ENCODE measurements at regions not wholly inside any gene's neighbourhood (a gene's known extent, or its start where the extent isn't known, plus 50 kb on each side); places are given as distances from the start of the nearest gene placed in this dataset.

GRCh38 chr5:155532621-155533311 lies 519.2 kb downstream of the KIF4B start:
- ChIA-PET POLR2A (no interaction called here), CTCF (no interaction called here)
- no peak for ATAC-seq
- Mint-ChIP-seq H3K4me1 (ENCODE audit: low read depth) (no peaks in the 10 kb centered on the region), H3K9me3 (no peaks in the 10 kb centered on the region), H3K27me3 (peaks cover 5% of the 10 kb centered on the region), H3K27ac (no peak overlapping the region), H3K36me3 (ENCODE audit: low read depth) (no peaks in the 10 kb centered on the region), H3K4me3 (no peak overlapping the region)
- intact Hi-C loops (cut with micrococcal nuclease), result no loop called here
- no peak for DNase-seq
- no peak for TF ChIP-seq CTCF (IDR thresholded peaks at IDR 0.05)

GRCh38 chr5:155540000-155540595 lies 526.5 kb downstream of the KIF4B start:
- H3K36me3 Mint-ChIP-seq (ENCODE audit: low read depth), result no peaks in the 10 kb centered on the region
- DNase-seq (no peak), ATAC-seq (no peak)
- intact Hi-C loops (cut with micrococcal nuclease), result no loop called here
- H3K4me3 Mint-ChIP-seq, result no peak overlapping the region
- no peaks in the 10 kb centered on the region for H3K9me3 Mint-ChIP-seq
- H3K4me1 Mint-ChIP-seq (ENCODE audit: low read depth), result no peaks in the 10 kb centered on the region
- CTCF ChIA-PET, result interaction anchor here (1.4 kb wide), 1 partner anchor 10 kb away, joined by 3 read pairs; no protein-coding TSS in a partner anchor
- H3K27me3 Mint-ChIP-seq, result peaks cover 3% of the 10 kb centered on the region
- POLR2A ChIA-PET, result no interaction called here
- no peak for TF ChIP-seq CTCF (IDR thresholded peaks at IDR 0.05)
- H3K27ac Mint-ChIP-seq, result no peak overlapping the region

GRCh38 chr5:155546075-155546474 lies 532.5 kb downstream of the KIF4B start:
- Mint-ChIP-seq H3K27ac (no peak overlapping the region), H3K4me3 (no peak overlapping the region), H3K9me3 (peaks cover 1% of the 10 kb centered on the region), H3K4me1 (ENCODE audit: low read depth) (no peaks in the 10 kb centered on the region), H3K27me3 (no peaks in the 10 kb centered on the region), H3K36me3 (ENCODE audit: low read depth) (no peaks in the 10 kb centered on the region)
- ChIA-PET CTCF (no interaction called here), POLR2A (no interaction called here)
- no peak for TF ChIP-seq CTCF (IDR thresholded peaks at IDR 0.05)
- intact Hi-C loops (cut with micrococcal nuclease), result no loop called here
- ATAC-seq (no peak), DNase-seq (no peak)

GRCh38 chr5:155554500-155554899 lies 540.9 kb downstream of the KIF4B start:
- Mint-ChIP-seq H3K27me3 (peaks cover 1% of the 10 kb centered on the region), H3K4me1 (ENCODE audit: low read depth) (no peaks in the 10 kb centered on the region), H3K4me3 (no peak overlapping the region), H3K9me3 (peaks cover 1% of the 10 kb centered on the region), H3K27ac (no peak overlapping the region), H3K36me3 (ENCODE audit: low read depth) (no peaks in the 10 kb centered on the region)
- ChIA-PET CTCF (no interaction called here), POLR2A (no interaction called here)
- intact Hi-C loops (cut with micrococcal nuclease), result no loop called here
- TF ChIP-seq CTCF (IDR thresholded peaks at IDR 0.05), result no peak
- ATAC-seq, result no peak
- no peak for DNase-seq

- H3K27me3 Mint-ChIP-seq, result peaks cover 1% of the 10 kb centered on the region
- ATAC-seq, result no peak
- intact Hi-C loops (cut with micrococcal nuclease), result no loop called here
- CTCF ChIA-PET, result no interaction called here
- H3K36me3 Mint-ChIP-seq (ENCODE audit: low read depth), result no peaks in the 10 kb centered on the region
- no peak overlapping the region for H3K27ac Mint-ChIP-seq
- no peaks in the 10 kb centered on the region for H3K9me3 Mint-ChIP-seq
- TF ChIP-seq CTCF (IDR thresholded peaks at IDR 0.05), result no peak
- POLR2A ChIA-PET, result no interaction called here
- no peak for DNase-seq
- H3K4me3 Mint-ChIP-seq, result no peak overlapping the region
- H3K4me1 Mint-ChIP-seq (ENCODE audit: low read depth), result no peaks in the 10 kb centered on the region
Measured at GRCh38 chr5:155556222-155556621, 542.7 kb downstream of the KIF4B start.

All from activated CD8-positive, alpha-beta T cell treated with anti-CD3 and anti-CD28 coated beads for 36 hours (primary cell).